AG04449 (cell line): ENCODE measurements at regions not wholly inside any gene's neighbourhood (a gene's known extent, or its start where the extent isn't known, plus 50 kb on each side); places are given as distances from the start of the nearest gene placed in this dataset.
A peak's percentile ranks its signal among the peaks of the same experiment; 100 is the strongest.

Source experiments
- CTCF ChIA-PET: fragments of 350-600 bp; formaldehyde crosslinking; extraction: SDS; loops from one replicate; lab custom pipeline; 2021; ENCODE audit warnings: antibody characterized with exemption; lab: Yijun Ruan, JAX
- POLR2A ChIA-PET: fragments of 400-600, 350-600 bp; formaldehyde crosslinking; extraction: SDS; loops from one replicate; lab custom pipeline; 2020; ENCODE audit warnings: antibody characterized with exemption, inconsistent platforms; lab: Yijun Ruan, JAX
- DNase-seq: peaks from one replicate; pipeline ENCODE4 v3.0.0-alpha.2; 2010; ENCODE audit warnings: low read depth, low spot score
- H3K4me3 ChIP-seq: 2 replicates; pipeline ENCODE4 v1.5.1; 2011; ENCODE audit warnings: low read depth, mild to moderate bottlenecking, control low read depth, low read length
- TF ChIP-seq, protein P1 (sequence below): IDR thresholded peaks from one replicate; pipeline ENCODE4 v1.5.1; 2011; ENCODE audit warnings: mild to moderate bottlenecking, moderate library complexity, low read length, control low read depth, inconsistent platforms; ENCODE audit not compliant: insufficient read depth; ENCODE audit errors: missing control alignments

DNA sequence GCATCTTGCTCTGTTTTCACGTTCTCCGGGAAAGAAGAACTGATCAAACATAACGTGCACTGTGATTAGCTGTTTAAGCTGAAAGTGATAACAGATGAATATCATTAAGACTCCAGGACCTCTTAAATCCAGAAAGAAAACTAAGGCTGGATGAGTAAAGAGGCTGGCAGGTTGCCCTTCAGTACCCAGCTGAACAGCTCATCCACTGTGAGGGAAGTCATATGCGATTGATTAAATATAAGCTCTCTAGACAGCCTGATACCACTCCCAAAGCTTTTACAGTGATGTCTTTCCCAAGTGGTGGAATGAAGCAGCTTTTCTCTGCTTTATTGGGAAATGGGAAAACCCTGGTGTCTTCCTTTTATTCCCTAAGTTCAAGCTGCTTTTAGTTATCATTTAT, 116.9 kb downstream of the EFNB2 start:
- peak; percentile 59 for DNase-seq
- CTCF ChIA-PET = no interaction called here
- POLR2A ChIA-PET = no interaction called here

DNA sequence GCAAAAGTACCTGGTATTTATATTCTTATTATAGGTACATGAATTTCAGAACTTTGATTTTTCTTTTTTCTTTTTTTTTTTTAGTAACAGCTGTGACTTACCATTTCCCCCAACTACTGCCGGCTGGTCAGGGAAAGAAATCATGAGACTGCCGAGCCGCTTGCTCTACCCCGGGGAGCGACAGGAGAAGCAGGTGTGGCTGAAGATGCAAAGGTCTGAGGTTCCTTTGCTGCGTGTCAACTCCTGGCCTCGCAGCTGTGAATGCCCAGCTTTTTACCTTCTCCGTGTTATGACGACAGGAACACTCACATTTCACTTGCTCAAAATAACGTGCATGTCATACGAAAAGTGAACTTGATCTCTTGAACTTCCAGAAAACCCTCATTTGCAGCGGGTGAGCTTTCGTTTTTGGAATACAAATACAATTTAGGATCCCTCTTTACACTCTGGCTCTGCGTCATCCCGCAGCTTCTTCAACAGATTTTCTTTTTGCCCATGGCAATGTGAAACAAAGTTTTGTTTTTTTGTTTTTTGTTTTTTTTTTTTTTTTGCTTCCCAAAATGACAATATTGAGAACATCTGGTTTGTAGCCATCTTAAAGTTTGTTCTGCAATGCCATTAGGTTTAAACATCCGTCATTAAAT, 117.9 kb downstream of the EFNB2 start:
- CTCF ChIA-PET = no interaction called here
- DNase-seq = no peak
- TF ChIP-seq, protein P1, sequence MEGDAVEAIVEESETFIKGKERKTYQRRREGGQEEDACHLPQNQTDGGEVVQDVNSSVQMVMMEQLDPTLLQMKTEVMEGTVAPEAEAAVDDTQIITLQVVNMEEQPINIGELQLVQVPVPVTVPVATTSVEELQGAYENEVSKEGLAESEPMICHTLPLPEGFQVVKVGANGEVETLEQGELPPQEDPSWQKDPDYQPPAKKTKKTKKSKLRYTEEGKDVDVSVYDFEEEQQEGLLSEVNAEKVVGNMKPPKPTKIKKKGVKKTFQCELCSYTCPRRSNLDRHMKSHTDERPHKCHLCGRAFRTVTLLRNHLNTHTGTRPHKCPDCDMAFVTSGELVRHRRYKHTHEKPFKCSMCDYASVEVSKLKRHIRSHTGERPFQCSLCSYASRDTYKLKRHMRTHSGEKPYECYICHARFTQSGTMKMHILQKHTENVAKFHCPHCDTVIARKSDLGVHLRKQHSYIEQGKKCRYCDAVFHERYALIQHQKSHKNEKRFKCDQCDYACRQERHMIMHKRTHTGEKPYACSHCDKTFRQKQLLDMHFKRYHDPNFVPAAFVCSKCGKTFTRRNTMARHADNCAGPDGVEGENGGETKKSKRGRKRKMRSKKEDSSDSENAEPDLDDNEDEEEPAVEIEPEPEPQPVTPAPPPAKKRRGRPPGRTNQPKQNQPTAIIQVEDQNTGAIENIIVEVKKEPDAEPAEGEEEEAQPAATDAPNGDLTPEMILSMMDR = no peak
- POLR2A ChIA-PET = no interaction called here
- H3K4me3 ChIP-seq = no peak overlapping the region

More for the DNA sequence above, 116.9 kb downstream of the EFNB2 start:
- TF ChIP-seq, protein P1 = no peak
- peak overlapping the region; percentile 19 for H3K4me3 ChIP-seq

DNA sequence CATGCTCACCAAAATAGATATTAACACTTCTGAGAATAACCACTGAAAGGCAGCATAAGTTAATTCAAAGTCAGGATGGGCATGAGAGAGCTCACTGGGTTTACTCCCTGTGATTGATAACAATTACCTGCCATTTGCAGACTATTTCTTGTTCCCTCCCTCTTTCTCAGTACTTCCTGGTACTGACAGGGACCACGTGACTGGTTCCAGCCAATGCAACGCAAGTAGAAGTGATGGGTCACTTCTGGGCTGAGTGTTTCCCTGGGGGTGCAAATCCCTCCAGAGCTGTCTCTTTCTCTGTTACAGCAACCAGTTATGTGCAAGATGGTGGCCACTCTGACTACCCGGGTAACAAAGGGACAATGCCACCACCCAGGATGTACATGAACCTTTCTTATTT, 118.8 kb downstream of the EFNB2 start:
- DNase-seq = no peak
- TF ChIP-seq, protein P1 = no peak
- ChIA-PET POLR2A (no interaction called here), CTCF (no interaction called here)
- H3K4me3 ChIP-seq = no peak overlapping the region

DNA sequence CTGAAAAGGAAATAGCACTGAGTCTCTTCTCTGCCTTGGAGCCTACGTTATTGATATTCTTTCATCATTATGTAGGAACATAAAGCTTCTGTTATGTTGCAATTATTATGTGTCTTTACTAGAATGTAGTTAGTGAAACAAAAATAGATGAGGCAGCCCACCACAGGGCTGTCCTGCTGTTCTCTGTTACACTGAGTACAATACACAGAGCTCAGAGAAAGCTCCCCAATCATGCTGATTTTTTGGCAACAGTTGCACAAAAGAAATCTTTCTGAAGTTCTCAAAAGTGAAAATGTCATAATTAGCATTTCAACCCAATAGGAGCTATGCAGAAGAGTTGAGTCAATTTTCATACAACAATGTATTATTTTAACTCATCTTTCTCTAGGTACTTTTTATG, 119.5 kb downstream of the EFNB2 start:
- TF ChIP-seq, protein P1 = no peak
- H3K4me3 ChIP-seq = no peak overlapping the region
- POLR2A ChIA-PET = no interaction called here
- no peak for DNase-seq
- CTCF ChIA-PET = no interaction called here

DNA sequence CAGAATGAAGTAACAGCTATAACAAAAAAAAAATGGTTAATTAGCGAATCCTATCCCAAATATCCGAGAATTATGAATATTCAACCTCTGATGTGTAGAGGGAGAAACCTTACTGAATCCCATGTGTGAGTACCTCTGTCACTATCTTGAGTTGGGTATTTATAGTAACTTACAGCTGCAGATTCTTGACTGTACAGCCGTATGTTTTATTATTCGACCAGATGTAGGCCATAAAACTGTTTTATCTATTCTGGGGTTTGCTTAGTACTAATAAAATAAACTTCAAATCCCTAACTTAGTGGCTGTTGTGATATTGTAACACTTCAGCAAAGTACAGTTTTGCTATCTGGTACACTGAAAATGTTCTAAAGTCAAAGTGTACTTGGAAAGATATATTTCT, 120.0 kb downstream of the EFNB2 start:
- ChIA-PET CTCF (interaction anchor here (0.8 to 0.9 kb wide), 2 partner anchors 8 to 17 kb away, joined by 3 read pairs; no protein-coding TSS in a partner anchor), POLR2A (no interaction called here)

DNA sequence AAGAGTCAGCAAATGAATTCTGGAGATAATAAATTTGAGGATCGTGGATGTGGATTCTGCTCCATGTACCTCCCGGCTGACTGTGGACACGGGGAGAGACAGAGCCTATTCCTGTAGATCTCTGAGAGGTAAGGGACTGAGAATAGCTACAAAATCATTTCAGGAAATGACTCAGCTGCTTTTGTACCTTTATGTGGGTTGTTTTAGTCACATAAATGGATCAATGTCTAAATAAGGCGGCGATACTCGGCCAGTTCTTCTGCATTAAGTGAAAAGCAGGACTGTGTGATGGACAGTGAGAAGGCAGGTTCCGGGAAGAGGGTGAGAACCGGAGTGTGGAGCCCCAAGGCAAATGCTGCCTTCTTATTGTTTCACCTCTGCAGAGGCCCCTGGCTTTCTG, 128.1 kb downstream of the EFNB2 start:
- ChIA-PET CTCF (no interaction called here), POLR2A (no interaction called here)
- H3K4me3 ChIP-seq = no peak overlapping the region
- TF ChIP-seq, protein P1 = no peak
- DNase-seq = no peak

More for the DNA sequence above, 120.0 kb downstream of the EFNB2 start:
- no peak for DNase-seq
- no peak overlapping the region for H3K4me3 ChIP-seq
- TF ChIP-seq, protein P1 = no peak
